OCI-LY1 (cell line): ENCODE measurements at regions not wholly inside any gene's neighbourhood (a gene's known extent, or its start where the extent isn't known, plus 50 kb on each side); places are given as distances from the start of the nearest gene placed in this dataset.

Source experiments
- H2AFZ ChIP-seq: fragments of 200-600 bp; sonication (generic), shearing (Covaris generic); 2 replicates; pipeline ENCODE4 v1.6.0; 2014; ENCODE audit warnings: antibody characterized with exemption, mild to moderate bottlenecking, low read length
- H3F3A ChIP-seq: fragments of 200-600 bp; sonication (generic), shearing (Covaris generic); 2 replicates; pipeline ENCODE4 v1.6.0; 2014; ENCODE audit warnings: mild to moderate bottlenecking, antibody characterized with exemption, low read length, moderate library complexity; ENCODE audit not compliant: insufficient read depth
- H3K27ac ChIP-seq: fragments of 200-600 bp; sonication (generic); 2 replicates; pipeline ENCODE4 v1.5.1; 2014; ENCODE audit warnings: low read length, mixed run types, mild to moderate bottlenecking, low read depth; ENCODE audit not compliant: poor library complexity, severe bottlenecking
- H3K27me3 ChIP-seq: fragments of 200-600 bp; sonication (generic); 2 replicates; pipeline ENCODE4 v1.6.0; 2014; ENCODE audit warnings: antibody characterized with exemption, mild to moderate bottlenecking, low read length, moderate library complexity; ENCODE audit not compliant: insufficient read depth
- H3K36me3 ChIP-seq: fragments of 200-600 bp; sonication (generic); 2 replicates; pipeline ENCODE4 v1.6.1; 2014; ENCODE audit warnings: mild to moderate bottlenecking, antibody characterized with exemption, low read length, moderate library complexity, mixed read lengths; ENCODE audit not compliant: insufficient read depth
- H3K4me1 ChIP-seq: fragments of 200-600 bp; sonication (generic); 2 replicates; pipeline ENCODE4 v1.5.1; 2014; ENCODE audit warnings: mild to moderate bottlenecking, low read length, moderate library complexity; ENCODE audit not compliant: insufficient read depth, severe bottlenecking
- H3K4me2 ChIP-seq: fragments of 200-600 bp; sonication (generic), shearing (Covaris generic); 2 replicates; pipeline ENCODE4 v1.6.1; 2014; ENCODE audit warnings: low read length
- H3K4me3 ChIP-seq: fragments of 200-600 bp; sonication (generic); 2 replicates; pipeline ENCODE4 v1.5.1; 2014; ENCODE audit warnings: low read length, low read depth, mild to moderate bottlenecking, mixed read lengths; ENCODE audit not compliant: poor library complexity, severe bottlenecking
- H3K79me2 ChIP-seq: fragments of 200-600 bp; shearing (Covaris generic); 2 replicates; pipeline ENCODE4 v1.6.1; 2016; ENCODE audit warnings: mixed run types, low read length, mixed read lengths; ENCODE audit not compliant: insufficient read depth
- H3K9ac ChIP-seq: fragments of 200-600 bp; sonication (generic), shearing (Covaris generic); 2 replicates; pipeline ENCODE4 v1.6.1; 2014; ENCODE audit warnings: mild to moderate bottlenecking, low read length, mixed read lengths
- H3K9me2 ChIP-seq: fragments of 200-600 bp; sonication (generic), shearing (Covaris generic); 2 replicates; pipeline ENCODE4 v1.6.1; 2014; ENCODE audit warnings: low read depth, mild to moderate bottlenecking, low read length, mixed read lengths
- H3K9me3 ChIP-seq: fragments of 200-600 bp; shearing (Covaris generic); 2 replicates; pipeline ENCODE4 v1.6.1; 2014; ENCODE audit warnings: low read length, mixed read lengths
- H4K20me1 ChIP-seq: fragments of 200-600 bp; sonication (generic), shearing (Covaris generic); 2 replicates; pipeline ENCODE4 v1.6.0; 2016; ENCODE audit warnings: mild to moderate bottlenecking, low read length; ENCODE audit not compliant: insufficient read depth
- EZH2 ChIP-seq: fragments of 200-600 bp; sonication (generic), shearing (Covaris generic); IDR thresholded peaks from 2 replicates; pipeline ENCODE4 v1.8.0; 2017; ENCODE audit warnings: borderline replicate concordance, mixed run types, mild to moderate bottlenecking, antibody characterized with exemption, low read length, moderate library complexity, mixed read lengths
- TF ChIP-seq, protein P1 (sequence below): fragments of 200-600 bp; sonication (generic), shearing (Covaris generic); IDR thresholded peaks from 2 replicates; pipeline ENCODE4 v1.5.1; 2017; ENCODE audit warnings: mild to moderate bottlenecking, antibody characterized with exemption, low read length, moderate library complexity, mixed read lengths

DNA sequence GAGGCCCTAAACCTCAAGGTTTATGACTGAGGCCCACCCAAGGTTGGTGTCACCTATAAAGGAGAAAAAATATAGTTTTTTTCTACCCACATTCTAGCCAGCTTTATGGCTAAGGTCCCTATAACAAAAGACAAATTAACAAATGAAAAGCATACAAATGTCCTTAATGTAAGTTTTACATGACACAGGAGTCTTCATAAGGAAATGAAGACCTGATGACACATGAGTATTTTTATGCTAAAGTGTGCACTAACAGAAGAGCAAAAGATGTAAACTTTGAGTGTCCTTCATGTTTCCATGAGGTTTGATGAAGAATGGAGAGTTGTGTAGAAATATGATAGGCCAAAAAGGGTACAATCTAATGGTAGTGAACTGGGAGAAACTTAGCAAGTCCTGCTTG, 114.7 kb upstream of the INTU start:
- H3K9me2 ChIP-seq = no peaks in the 10 kb centered on the region
- H3K27ac ChIP-seq = no peak overlapping the region
- no peaks in the 10 kb centered on the region for H3K79me2 ChIP-seq
- no peak overlapping the region for H2AFZ ChIP-seq
- H3K9ac ChIP-seq = no peak overlapping the region
- H3K4me1 ChIP-seq = no peaks in the 10 kb centered on the region
- no peaks in the 10 kb centered on the region for H3F3A ChIP-seq
- no peaks in the 10 kb centered on the region for H3K9me3 ChIP-seq
- TF ChIP-seq EZH2 = no peak
- TF ChIP-seq, protein P1, sequence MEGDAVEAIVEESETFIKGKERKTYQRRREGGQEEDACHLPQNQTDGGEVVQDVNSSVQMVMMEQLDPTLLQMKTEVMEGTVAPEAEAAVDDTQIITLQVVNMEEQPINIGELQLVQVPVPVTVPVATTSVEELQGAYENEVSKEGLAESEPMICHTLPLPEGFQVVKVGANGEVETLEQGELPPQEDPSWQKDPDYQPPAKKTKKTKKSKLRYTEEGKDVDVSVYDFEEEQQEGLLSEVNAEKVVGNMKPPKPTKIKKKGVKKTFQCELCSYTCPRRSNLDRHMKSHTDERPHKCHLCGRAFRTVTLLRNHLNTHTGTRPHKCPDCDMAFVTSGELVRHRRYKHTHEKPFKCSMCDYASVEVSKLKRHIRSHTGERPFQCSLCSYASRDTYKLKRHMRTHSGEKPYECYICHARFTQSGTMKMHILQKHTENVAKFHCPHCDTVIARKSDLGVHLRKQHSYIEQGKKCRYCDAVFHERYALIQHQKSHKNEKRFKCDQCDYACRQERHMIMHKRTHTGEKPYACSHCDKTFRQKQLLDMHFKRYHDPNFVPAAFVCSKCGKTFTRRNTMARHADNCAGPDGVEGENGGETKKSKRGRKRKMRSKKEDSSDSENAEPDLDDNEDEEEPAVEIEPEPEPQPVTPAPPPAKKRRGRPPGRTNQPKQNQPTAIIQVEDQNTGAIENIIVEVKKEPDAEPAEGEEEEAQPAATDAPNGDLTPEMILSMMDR = no peak
- no peak overlapping the region for H3K4me3 ChIP-seq
- H3K27me3 ChIP-seq = no peaks in the 10 kb centered on the region
- no peak overlapping the region for H3K4me2 ChIP-seq
- no peaks in the 10 kb centered on the region for H3K36me3 ChIP-seq
- no peaks in the 10 kb centered on the region for H4K20me1 ChIP-seq

DNA sequence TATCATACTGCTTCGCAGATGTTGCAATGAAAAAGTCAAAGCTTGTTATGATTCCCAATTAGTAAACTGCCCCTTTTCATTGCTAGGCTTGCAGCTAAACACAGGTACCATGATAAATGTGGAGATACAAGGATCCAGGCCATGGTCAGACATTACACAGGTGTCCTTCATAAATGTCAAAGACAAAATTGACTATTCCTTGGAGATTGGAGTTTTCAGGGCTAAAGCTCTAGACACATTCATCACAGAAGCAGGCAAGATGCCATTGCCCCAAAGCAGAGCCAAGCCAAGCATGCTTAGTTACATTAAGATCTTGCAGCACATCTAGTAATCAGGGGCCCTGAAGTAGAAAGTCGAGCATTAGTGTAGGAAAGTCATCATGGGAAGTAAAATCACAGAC, 111.3 kb upstream of the INTU start:
- no peaks in the 10 kb centered on the region for H3F3A ChIP-seq

GRCh38 chr4:127523369-127523768, 109.4 kb upstream of the INTU start:
- Histone ChIP-seq H3K9me2 (no peaks in the 10 kb centered on the region), H3K27ac (no peak overlapping the region), H2AFZ (no peak overlapping the region), H3K4me2 (no peak overlapping the region), H3K9me3 (no peaks in the 10 kb centered on the region), H3F3A (no peaks in the 10 kb centered on the region), H3K36me3 (no peaks in the 10 kb centered on the region), H4K20me1 (no peaks in the 10 kb centered on the region), H3K4me1 (no peaks in the 10 kb centered on the region), H3K4me3 (no peak overlapping the region), H3K79me2 (no peaks in the 10 kb centered on the region), H3K9ac (no peak overlapping the region), H3K27me3 (no peaks in the 10 kb centered on the region)
- TF ChIP-seq, protein P1 = no peak
- no peak for TF ChIP-seq EZH2

More for the DNA sequence above, 111.3 kb upstream of the INTU start:
- no peaks in the 10 kb centered on the region for H3K36me3 ChIP-seq
- H3K4me1 ChIP-seq = no peaks in the 10 kb centered on the region
- H2AFZ ChIP-seq = no peak overlapping the region
- no peaks in the 10 kb centered on the region for H3K9me3 ChIP-seq
- no peak overlapping the region for H3K27ac ChIP-seq
- no peaks in the 10 kb centered on the region for H3K79me2 ChIP-seq
- H3K4me3 ChIP-seq = no peak overlapping the region
- H3K4me2 ChIP-seq = no peak overlapping the region
- H3K9me2 ChIP-seq = no peaks in the 10 kb centered on the region
- no peaks in the 10 kb centered on the region for H4K20me1 ChIP-seq
- TF ChIP-seq EZH2 = no peak
- TF ChIP-seq, protein P1 = no peak
- H3K27me3 ChIP-seq = no peaks in the 10 kb centered on the region
- H3K9ac ChIP-seq = no peak overlapping the region
